Left lung (tissue), 4 donors: ENCODE measurements at regions not wholly inside any gene's neighbourhood (a gene's known extent, or its start where the extent isn't known, plus 50 kb on each side); places are given as distances from the start of the nearest gene placed in this dataset.
A peak's percentile ranks its signal among the peaks of the same experiment; 100 is the strongest.
"Not testable (repeated sequence)": the region's sequence is repeated elsewhere in the genome, so short reads cannot be mapped to it uniquely, and the experiment has no call there.

Source experiments
- ATAC-seq: fragments of 200-7000 bp; cut with Tn5 transposase; one replicate; pipeline ENCODE4 v1.9.1; 2020; ENCODE audit warnings: moderate library complexity
- DNase-seq, 4 donors: peaks; one replicate each; pipeline ENCODE4 v3.0.0-alpha.2; 2013 to 2020
- H3K27ac ChIP-seq, 2 donors: fragments of 200-600 bp; sonication (generic) in 1 of 2; one replicate each; pipeline versions ENCODE4 v1.5.0 to v1.8.0; 2020 to 2021
- H3K27me3 ChIP-seq, 2 donors: fragments of 200-600 bp; sonication (generic) in 1 of 2; one replicate each; pipeline versions ENCODE4 v1.5.0 to v1.8.0; 2020 to 2021
- H3K36me3 ChIP-seq, 2 donors: fragments of 200-600 bp; sonication (generic) in 1 of 2; one replicate each; pipeline versions ENCODE4 v1.5.0 to v1.8.0; 2020 to 2021
- H3K4me1 ChIP-seq, 2 donors: fragments of 200-600 bp; one replicate each; pipeline ENCODE4 v1.8.0; 2021
- H3K4me3 ChIP-seq, 2 donors: fragments of 200-600 bp; sonication (generic) in 1 of 2; one replicate each; pipeline versions ENCODE4 v1.5.0 to v1.8.0; 2020 to 2021; ENCODE audit warnings: mild to moderate bottlenecking in 1 of 2
- H3K9me3 ChIP-seq, 2 donors: fragments of 200-600 bp; sonication (generic) in 1 of 2; one replicate each; pipeline versions ENCODE4 v1.5.0 to v1.8.0; 2020 to 2021
- intact Hi-C, 2 donors: fragments of 100-400 bp; cut with DNase I; formaldehyde crosslinking; loops; one replicate each; pipeline versions ENCODE4 v1.11.2 to v1.14.2; 2022
- TF ChIP-seq, protein P1 (sequence below), 2 donors: fragments of 200-600 bp; sonication (generic) in 1 of 2; IDR thresholded peaks; one replicate each; pipeline versions ENCODE4 v1.5.0 to v1.8.0; 2021; ENCODE audit warnings: antibody characterized with exemption in 2 of 2
- donor health status: DM: no; HTN: yes; CAD: no.
- donor health status: DM: no; HTN: no; CAD: no.

DNA sequence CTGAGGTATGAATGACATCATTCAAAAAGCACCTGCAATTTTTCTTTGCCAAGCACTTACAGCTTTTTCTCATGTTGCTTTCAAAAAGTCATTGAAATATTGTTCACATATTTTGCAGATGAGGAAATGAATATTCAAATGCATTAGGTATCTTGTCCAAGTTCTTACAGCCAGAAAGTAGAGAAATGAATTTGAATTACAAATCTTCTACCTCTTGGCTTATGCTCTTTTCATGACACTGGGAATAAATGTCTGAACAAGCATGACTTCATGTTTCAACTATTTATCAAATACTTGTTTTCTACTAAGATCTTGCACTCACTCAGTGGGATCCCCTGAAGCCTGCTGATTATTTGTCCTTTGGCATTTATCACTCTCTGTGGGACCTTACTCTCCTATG lies 267.2 kb upstream of the BTG1 start:
- no peaks in the 10 kb centered on the region for H3K36me3 ChIP-seq
- ATAC-seq (no peak), DNase-seq (no peak)
- no peaks in the 10 kb centered on the region for H3K27me3 ChIP-seq
- no peak overlapping the region for H3K4me3 ChIP-seq
- H3K27ac ChIP-seq: no peak overlapping the region
- TF ChIP-seq, protein P1, sequence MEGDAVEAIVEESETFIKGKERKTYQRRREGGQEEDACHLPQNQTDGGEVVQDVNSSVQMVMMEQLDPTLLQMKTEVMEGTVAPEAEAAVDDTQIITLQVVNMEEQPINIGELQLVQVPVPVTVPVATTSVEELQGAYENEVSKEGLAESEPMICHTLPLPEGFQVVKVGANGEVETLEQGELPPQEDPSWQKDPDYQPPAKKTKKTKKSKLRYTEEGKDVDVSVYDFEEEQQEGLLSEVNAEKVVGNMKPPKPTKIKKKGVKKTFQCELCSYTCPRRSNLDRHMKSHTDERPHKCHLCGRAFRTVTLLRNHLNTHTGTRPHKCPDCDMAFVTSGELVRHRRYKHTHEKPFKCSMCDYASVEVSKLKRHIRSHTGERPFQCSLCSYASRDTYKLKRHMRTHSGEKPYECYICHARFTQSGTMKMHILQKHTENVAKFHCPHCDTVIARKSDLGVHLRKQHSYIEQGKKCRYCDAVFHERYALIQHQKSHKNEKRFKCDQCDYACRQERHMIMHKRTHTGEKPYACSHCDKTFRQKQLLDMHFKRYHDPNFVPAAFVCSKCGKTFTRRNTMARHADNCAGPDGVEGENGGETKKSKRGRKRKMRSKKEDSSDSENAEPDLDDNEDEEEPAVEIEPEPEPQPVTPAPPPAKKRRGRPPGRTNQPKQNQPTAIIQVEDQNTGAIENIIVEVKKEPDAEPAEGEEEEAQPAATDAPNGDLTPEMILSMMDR (IDR thresholded peaks at IDR 0.05): no peak
- no peaks in the 10 kb centered on the region for H3K4me1 ChIP-seq
- intact Hi-C loops: no loop called here
- H3K9me3 ChIP-seq: no peaks in the 10 kb centered on the region

DNA sequence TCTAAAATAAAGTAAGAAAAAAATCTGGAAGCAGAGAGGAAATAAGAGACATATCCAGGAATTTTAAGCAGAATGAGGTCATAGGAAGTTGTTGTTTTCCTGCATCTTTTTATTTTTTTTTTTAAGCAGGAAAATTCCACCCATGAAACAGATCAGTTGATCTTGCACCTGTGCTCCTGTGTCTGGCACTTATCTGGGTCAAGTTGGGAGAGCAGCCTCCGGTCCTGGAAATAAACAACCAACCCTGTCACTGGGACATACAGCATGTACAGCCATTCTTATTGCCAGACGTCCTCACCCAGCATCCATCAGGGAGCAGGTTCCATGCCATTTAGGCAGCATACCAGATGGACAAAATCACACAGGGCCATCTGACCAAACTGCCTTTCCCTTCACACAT lies 266.0 kb upstream of the BTG1 start:
- TF ChIP-seq, protein P1 (IDR thresholded peaks at IDR 0.05): no peak
- DNase-seq: no peak
- Histone ChIP-seq H3K9me3 (no peaks in the 10 kb centered on the region), H3K27ac (no peak overlapping the region), H3K4me1 (no peaks in the 10 kb centered on the region), H3K4me3 (no peak overlapping the region), H3K27me3 (no peaks in the 10 kb centered on the region), H3K36me3 (no peaks in the 10 kb centered on the region)
- no peak for ATAC-seq
- intact Hi-C loops: no loop called here

DNA sequence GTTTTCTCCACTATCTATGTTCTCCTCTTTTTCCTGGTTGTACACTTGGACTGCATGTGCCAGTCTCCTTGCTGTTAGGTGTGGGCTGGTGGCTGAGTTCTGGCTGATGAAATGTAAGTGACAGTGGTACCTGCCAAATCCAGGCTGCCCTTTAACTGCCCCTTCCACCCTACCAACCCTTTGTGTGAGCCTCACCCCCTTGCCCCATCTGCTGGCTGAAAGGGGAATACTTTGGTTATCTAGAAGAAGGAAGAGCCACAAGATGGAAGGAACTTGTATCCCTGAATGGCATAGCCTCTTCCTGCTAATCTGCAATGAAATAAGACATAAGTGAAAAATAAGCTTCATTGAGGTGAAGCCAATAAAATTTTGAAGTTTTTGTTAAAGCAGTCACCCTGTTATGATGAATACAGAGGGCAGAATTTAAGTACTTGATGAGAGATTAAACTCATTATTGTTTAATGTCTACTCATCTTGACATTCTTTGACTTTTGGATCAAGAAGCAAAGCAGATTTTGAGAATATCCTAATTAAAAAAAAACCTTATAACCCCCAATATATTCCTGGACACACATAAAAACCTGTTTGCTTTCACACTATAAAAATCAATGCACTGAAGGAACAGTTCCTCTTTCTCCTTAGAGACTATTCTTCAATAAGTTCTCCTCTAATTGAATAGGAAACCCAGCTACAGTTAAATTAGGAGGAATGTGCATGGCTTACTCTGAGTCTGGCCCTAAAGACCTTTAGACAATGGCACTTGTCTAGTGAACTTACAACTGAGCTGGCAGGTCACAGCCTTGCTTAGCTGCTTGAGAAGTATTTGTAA lies 262.6 kb upstream of the BTG1 start:
- DNase-seq (peak in 1 of 4 donors; percentile 42), ATAC-seq (peak; percentile 68)
- intact Hi-C loops: no loop called here
- Histone ChIP-seq H3K4me1 (no peaks in the 10 kb centered on the region), H3K27ac (no peak overlapping the region), H3K27me3 (no peaks in the 10 kb centered on the region), H3K9me3 (no peaks in the 10 kb centered on the region), H3K36me3 (no peaks in the 10 kb centered on the region), H3K4me3 (no peak overlapping the region)
- TF ChIP-seq, protein P1 (IDR thresholded peaks at IDR 0.05): peak; percentile 19 to 49

DNA sequence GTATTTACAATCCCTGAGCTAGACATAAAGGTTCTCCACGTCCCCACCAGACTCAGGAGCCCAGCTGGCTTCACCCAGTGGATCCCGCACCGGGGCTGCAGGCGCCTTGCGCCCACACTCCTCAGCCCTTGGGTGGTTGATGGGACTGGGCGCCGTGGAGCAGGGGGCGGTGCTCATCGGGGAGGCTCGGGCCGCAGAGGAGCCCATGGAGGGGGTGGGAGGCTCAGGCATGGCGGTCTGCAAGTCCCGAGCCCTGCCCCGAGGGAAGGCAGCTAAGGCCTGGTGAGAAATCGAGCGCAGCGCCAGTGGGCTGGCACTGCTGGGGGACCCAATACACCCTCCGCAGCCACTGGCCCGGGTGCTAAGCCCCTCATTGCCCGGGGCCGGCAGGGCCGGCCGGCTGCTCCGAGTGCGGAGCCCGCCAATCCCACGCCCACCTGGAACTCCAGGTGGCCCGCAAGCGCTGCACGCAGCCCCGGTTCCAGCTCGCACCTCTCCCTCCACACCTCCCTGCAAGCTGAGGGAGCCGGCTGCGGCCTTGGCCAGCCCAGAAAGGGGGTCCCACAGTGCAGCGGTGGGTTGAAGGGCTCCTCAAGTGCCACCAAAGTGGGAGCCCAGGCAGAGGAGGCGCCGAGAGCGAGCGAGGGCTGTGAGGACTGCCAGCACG lies 260.9 kb upstream of the BTG1 start:
- H3K4me1 ChIP-seq, H3K27me3 ChIP-seq, H3K9me3 ChIP-seq, H3K27ac ChIP-seq, ATAC-seq, H3K36me3 ChIP-seq, H3K4me3 ChIP-seq, intact Hi-C loops: not testable (repeated sequence)
- peak in 1 of 4 donors; percentile 71 for DNase-seq

DNA sequence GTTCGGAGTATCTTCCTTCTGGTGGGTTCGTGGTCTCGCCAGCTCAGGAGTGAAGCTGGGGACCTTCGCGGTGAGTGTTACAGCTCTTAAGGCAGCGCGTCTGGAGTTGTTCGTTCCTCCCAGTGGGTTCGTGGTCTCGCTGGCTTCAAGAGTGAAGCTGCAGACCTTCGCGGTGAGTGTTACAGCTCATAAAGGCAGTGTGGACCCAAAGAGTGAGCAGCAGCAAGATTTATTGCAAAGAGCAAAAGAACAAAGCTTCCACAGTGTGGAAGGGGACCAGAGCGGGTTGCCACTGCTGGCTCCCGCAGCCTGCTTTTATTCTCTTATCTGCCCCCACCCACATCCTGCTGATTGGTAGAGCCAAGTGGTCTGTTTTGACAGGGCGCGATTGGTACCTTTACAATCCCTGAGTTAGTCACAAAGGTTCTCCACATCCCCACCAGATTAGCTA lies 260.2 kb upstream of the BTG1 start:
- H3K4me3 ChIP-seq, H3K4me1 ChIP-seq, H3K9me3 ChIP-seq, H3K36me3 ChIP-seq, H3K27me3 ChIP-seq, ATAC-seq, H3K27ac ChIP-seq, DNase-seq, intact Hi-C loops: not testable (repeated sequence)

DNA sequence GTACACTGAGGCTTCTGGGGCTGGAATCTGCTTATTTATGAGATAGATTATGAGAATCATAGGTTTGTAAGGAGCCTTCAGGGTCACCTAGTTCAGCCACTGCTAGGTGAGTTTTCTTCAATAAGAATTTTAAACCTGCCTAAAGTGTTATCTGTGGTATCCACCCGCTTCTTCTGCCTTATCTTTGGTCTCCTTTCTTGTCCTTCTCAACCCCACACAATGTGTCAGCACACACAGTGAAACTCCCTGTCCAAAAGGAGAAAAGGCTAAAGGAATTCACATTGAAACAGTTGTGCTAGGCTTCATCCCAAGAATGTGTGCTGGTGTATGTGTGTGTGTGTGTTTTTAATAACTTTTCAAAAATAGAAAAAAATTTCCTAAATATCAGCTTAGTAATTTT lies 259.3 kb upstream of the BTG1 start:
- Histone ChIP-seq H3K36me3 (no peaks in the 10 kb centered on the region), H3K4me1 (no peaks in the 10 kb centered on the region), H3K9me3 (no peaks in the 10 kb centered on the region), H3K27ac (no peak overlapping the region), H3K4me3 (no peak overlapping the region), H3K27me3 (no peaks in the 10 kb centered on the region)
- intact Hi-C loops: no loop called here
- DNase-seq: no peak
- no peak for ATAC-seq
- TF ChIP-seq, protein P1 (IDR thresholded peaks at IDR 0.05): no peak
